ENCODE measurements at regions not wholly inside any gene's neighbourhood (a gene's known extent, or its start where the extent isn't known, plus 50 kb on each side); places are given as distances from the start of the nearest gene placed in this dataset.
"Not testable (repeated sequence)": the region's sequence is repeated elsewhere in the genome, so short reads cannot be mapped to it uniquely, and the experiment has no call there.

- DNase-seq (ENCODE audit: low read depth), result no peak
Observed at GRCh38 chrX:87105131-87105530, 412.5 kb upstream of the KLHL4 start.

GRCh38 chrX:87110142-87110541 lies 407.5 kb upstream of the KLHL4 start:
- no peak for DNase-seq (ENCODE audit: low read depth)

DNA sequence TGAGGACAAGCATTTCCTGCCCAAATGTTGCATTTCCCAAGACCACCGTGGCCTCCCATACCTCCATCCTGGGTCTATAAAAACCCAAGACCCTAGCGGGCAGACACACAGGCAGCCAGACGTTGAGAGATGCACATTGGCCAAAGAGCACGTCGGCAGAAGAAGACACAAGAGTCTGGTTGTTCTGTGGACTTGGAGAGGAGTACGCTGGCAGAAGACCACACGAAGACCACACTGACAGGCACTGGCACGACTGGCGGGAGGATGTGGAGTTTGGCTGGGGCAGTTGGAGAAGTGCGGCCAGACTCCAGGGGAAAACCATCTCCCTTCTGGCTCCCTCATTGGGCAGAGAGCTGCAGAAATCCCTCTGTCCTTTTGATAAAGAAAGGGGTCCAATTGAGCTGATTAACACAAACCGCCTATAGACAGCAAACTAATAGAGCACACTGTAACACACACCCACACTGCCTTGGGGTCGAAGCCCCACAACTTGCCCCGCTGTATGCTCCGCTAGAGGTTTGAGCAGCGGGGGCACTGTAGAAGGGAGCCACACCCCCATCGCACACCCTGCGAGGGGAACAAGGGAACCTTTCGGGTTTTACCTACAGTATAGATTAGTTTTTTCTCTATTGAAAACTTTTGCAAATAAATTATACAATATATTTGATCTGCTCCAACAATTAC lies 376.7 kb upstream of the KLHL4 start:
- DNase-seq (ENCODE audit: low read depth), result no peak

- no peak for DNase-seq (ENCODE audit: low read depth)
Observed at GRCh38 chrX:87160435-87161010, 357.1 kb upstream of the KLHL4 start.

GRCh38 chrX:87167841-87168240 lies 349.8 kb upstream of the KLHL4 start:
- no peak for DNase-seq (ENCODE audit: low read depth)

- not testable (repeated sequence) for DNase-seq (ENCODE audit: low read depth)
Observed at GRCh38 chrX:87178009-87178408, 339.6 kb upstream of the KLHL4 start.
